Natural killer cell treated with Interleukin-12 subunit alpha and Interleukin-12 subunit beta and Interleukin-15 and Interleukin-18, amount 100 ng/mL, for 72 hours (primary cell): ENCODE measurements at regions not wholly inside any gene's neighbourhood (a gene's known extent, or its start where the extent isn't known, plus 50 kb on each side); places are given as distances from the start of the nearest gene placed in this dataset.

Source experiments
- ATAC-seq, 2 donors: fragments of 150-1000 bp; cut with Tn5 transposase in 1 of 2; sonication (Bioruptor Pico), chemical (Tn5 transposase) in 1 of 2; 2 replicates each; pipeline ENCODE4 v1.10.0; 2021
- DNase-seq: peaks from one replicate; pipeline ENCODE4 v3.0.0; 2022; ENCODE audit warnings: low spot score
- H3K27ac Mint-ChIP-seq, 2 donors: 1 replicate in 1 of 2; 2 replicates in 1 of 2; pipeline ENCODE4 v1.8.0; 2022; ENCODE audit warnings: mixed read lengths in 2 of 2, mild to moderate bottlenecking in 1 of 2, moderate library complexity in 1 of 2
- H3K27me3 Mint-ChIP-seq, 2 donors: 1 replicate in 1 of 2; 2 replicates in 1 of 2; pipeline ENCODE4 v1.8.0; 2022; ENCODE audit warnings: mixed read lengths in 2 of 2
- H3K36me3 Mint-ChIP-seq: one replicate; pipeline ENCODE4 v1.8.0; 2022; ENCODE audit warnings: mixed read lengths
- H3K4me1 Mint-ChIP-seq, 2 donors: 1 replicate in 1 of 2; 2 replicates in 1 of 2; pipeline ENCODE4 v1.8.0; 2022; ENCODE audit warnings: low read depth in 2 of 2, mixed read lengths in 2 of 2, mild to moderate bottlenecking in 1 of 2
- H3K4me3 Mint-ChIP-seq: one replicate; pipeline ENCODE4 v1.8.0; 2022; ENCODE audit warnings: mixed read lengths
- H3K9me3 Mint-ChIP-seq: 2 replicates; pipeline ENCODE4 v1.8.0; 2022; ENCODE audit warnings: mixed read lengths

- ATAC-seq: no peak
These were observed 121.5 kb upstream of the PLPP4 start for GRCh38 chr10:120335553-120335952.

DNA sequence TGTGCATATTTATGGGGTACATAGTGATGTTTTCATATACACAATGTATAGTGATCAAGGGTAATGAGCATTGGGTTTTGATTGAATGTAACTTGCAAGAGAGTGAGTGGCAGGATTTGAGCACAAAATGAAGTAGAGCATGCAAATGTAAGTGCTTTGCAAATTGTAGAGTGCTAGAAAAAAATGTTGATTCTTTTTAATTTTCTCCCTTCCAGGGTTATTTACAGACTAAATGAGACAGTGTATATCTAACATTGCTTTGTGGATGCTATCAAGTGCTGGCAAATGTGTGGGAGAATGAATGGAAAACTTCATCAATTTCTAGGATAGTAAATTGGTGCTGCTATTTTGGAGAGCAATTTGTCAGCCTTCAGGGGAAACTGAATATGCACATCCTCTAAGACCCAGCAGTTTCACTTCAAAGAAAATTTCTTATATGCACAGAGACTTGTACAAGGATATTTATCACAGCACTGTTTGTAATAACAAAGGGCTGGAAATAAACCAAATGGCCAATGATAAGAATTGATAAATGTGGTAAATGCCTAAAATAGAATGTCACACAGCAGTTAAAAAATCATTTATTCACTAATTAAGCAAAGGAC lies 120.6 kb upstream of the PLPP4 start:
- no peak overlapping the region for H3K27ac Mint-ChIP-seq
- no peaks in the 10 kb centered on the region for H3K36me3 Mint-ChIP-seq
- H3K27me3 Mint-ChIP-seq: peaks cover 18 to 22% of the 10 kb centered on the region in 2 donors
- H3K4me3 Mint-ChIP-seq: no peak overlapping the region
- no peaks in the 10 kb centered on the region for H3K4me1 Mint-ChIP-seq
- DNase-seq (no peak), ATAC-seq (no peak)
- no peaks in the 10 kb centered on the region for H3K9me3 Mint-ChIP-seq

More at GRCh38 chr10:120335553-120335952, 121.5 kb upstream of the PLPP4 start:
- Mint-ChIP-seq H3K9me3 (no peaks in the 10 kb centered on the region), H3K27ac (no peak overlapping the region), H3K27me3 (peaks cover 18 to 24% of the 10 kb centered on the region in 2 donors), H3K4me3 (no peak overlapping the region), H3K4me1 (no peaks in the 10 kb centered on the region), H3K36me3 (no peaks in the 10 kb centered on the region)
- DNase-seq: no peak

DNA sequence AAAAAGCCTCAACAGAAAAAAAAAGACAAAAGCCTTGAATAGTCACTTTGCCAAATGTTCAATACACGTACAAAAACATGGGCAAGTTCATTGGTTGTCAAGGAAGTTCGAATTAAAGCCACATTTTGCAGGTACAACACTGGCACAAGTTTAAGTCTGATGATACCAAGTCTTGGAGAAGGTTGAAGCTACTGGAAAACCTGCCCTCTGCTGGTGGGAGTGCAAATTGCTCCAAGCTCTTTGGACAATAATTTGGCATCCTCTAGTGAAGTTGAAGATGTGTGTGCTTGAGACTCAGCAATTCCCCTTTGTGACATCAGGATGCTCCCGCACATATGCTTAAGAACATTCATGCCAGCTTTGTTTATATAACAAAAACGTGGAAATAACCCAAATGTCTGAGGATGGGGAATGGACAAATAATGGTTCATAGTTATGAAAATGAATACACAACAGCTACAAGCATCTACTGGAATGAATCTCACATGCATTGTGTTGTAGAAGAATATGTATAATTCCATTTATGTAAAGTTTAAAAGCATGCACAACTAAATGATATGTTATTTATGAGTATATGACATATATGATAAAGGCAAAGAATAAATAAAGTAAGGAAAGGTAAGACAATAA lies 120.0 kb upstream of the PLPP4 start:
- no peak overlapping the region for H3K4me3 Mint-ChIP-seq
- no peak for ATAC-seq
- peaks cover 21% of the 10 kb centered on the region in 2 donors for H3K27me3 Mint-ChIP-seq
- no peaks in the 10 kb centered on the region for H3K9me3 Mint-ChIP-seq
- H3K4me1 Mint-ChIP-seq: no peaks in the 10 kb centered on the region
- DNase-seq: no peak
- H3K36me3 Mint-ChIP-seq: no peaks in the 10 kb centered on the region
- H3K27ac Mint-ChIP-seq: no peak overlapping the region

DNA sequence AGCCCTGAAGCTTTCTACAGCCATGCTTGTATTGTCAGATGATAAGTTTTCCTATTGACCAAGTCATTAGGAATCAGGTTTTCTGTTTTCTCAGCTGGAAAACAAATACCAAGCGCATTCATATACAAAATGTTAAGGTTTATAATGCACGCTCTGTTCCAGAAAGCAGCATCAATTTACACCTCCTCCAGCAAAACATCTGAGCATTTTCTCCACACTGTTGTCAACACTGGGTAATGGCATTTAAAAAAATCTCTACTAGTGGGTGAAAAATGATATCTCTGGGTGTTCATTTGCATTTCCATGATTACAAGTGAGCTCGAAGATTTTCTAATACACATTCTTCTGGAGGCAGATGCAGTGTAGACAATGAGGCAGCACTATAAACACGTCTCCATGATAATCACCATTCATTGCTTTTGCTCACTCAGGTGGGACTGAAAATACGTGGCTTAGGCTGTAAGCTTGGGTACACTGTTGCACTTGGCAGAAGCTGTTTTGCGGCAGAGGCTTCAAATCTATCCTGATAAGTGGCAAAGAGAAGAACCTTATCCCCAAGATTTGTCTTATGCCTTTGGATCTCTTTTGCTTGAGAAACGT lies 114.8 kb upstream of the PLPP4 start:
- Mint-ChIP-seq H3K27me3 (peaks cover 20 to 44% of the 10 kb centered on the region in 2 donors), H3K9me3 (no peaks in the 10 kb centered on the region), H3K27ac (no peak overlapping the region), H3K4me3 (no peak overlapping the region), H3K4me1 (no peaks in the 10 kb centered on the region), H3K36me3 (no peaks in the 10 kb centered on the region)
- ATAC-seq (no peak), DNase-seq (no peak)

- no peak for ATAC-seq
- Mint-ChIP-seq H3K27me3 (peaks cover 17 to 42% of the 10 kb centered on the region in 2 donors), H3K4me3 (no peak overlapping the region), H3K36me3 (no peaks in the 10 kb centered on the region), H3K27ac (no peak overlapping the region), H3K4me1 (no peaks in the 10 kb centered on the region), H3K9me3 (no peaks in the 10 kb centered on the region)
- no peak for DNase-seq
These were observed 111.8 kb upstream of the PLPP4 start for GRCh38 chr10:120345186-120345585.

DNA sequence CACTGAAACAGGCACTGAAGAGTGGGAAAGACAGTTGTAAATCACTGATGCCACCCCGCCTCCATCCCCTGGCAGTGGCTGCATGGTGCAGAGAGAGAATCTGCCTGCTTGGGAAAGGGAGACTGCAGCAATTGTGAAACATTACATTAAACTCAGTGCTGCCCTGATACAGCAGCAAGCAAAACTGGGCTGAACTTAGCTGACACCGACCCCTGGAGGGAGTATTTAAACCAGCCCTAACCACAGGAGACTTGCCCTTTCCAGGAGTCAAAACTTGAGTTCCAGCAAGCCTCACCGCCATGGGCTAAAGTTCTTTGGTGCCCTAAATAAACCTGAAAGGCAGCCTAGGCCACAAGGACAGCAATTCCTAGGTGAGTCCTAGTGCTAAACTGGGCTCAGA lies 109.4 kb upstream of the PLPP4 start:
- Mint-ChIP-seq H3K9me3 (peaks cover under 1% of the 10 kb centered on the region), H3K36me3 (no peaks in the 10 kb centered on the region), H3K4me1 (no peaks in the 10 kb centered on the region), H3K27me3 (peaks cover 14 to 29% of the 10 kb centered on the region in 2 donors), H3K4me3 (no peak overlapping the region), H3K27ac (no peak overlapping the region)
- DNase-seq (no peak), ATAC-seq (no peak)

DNA sequence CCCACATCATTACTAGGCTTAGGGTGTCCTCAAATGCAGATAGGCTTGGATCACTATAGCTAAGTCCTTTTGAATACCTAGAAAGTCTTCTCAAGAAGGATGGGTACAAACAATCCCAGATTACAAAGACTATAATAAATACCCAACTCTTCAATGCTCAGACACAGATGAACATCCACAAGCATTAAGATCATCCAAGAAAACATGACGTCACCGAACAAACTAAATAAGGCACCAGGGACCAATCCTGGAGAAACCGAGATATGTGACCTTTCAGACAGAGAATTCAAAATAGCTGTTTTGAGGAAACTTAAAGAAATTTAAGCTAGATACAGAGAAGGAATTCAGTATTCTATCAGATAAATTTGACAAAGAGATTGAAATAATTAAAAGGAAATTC lies 108.0 kb upstream of the PLPP4 start:
- peaks cover 5% of the 10 kb centered on the region for H3K9me3 Mint-ChIP-seq
- no peaks in the 10 kb centered on the region for H3K4me1 Mint-ChIP-seq
- DNase-seq: no peak
- H3K27ac Mint-ChIP-seq: no peak overlapping the region
- ATAC-seq: no peak
- H3K27me3 Mint-ChIP-seq: peaks cover 10 to 21% of the 10 kb centered on the region in 2 donors
- H3K4me3 Mint-ChIP-seq: no peak overlapping the region
- no peaks in the 10 kb centered on the region for H3K36me3 Mint-ChIP-seq

DNA sequence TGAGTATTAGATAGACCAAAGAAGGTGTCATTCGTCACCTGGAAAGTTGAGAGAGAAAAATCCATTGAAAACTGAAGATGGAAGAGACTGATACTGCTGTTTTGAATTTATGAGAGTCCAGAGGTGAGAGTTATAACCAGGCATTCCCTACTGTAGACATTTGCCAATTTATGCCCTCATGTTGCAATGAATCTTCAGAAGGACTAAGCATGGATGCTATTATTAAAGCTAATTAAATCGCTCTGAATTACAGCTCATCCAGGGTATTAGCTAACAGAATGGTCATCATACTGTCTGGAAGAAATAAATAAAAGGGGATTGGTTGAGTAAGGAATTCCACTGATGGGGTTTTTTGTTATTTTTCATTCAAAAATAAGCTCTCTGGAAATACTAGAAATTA lies 101.6 kb upstream of the PLPP4 start:
- Mint-ChIP-seq H3K9me3 (peaks cover 5% of the 10 kb centered on the region), H3K4me1 (no peaks in the 10 kb centered on the region), H3K4me3 (no peak overlapping the region), H3K36me3 (no peaks in the 10 kb centered on the region), H3K27me3 (peaks cover 0 to 3% of the 10 kb centered on the region in 2 donors), H3K27ac (no peak overlapping the region)
- ATAC-seq (no peak), DNase-seq (no peak)

- H3K27ac Mint-ChIP-seq: no peak overlapping the region
- no peaks in the 10 kb centered on the region for H3K9me3 Mint-ChIP-seq
- H3K27me3 Mint-ChIP-seq: peaks cover 6 to 18% of the 10 kb centered on the region in 2 donors
- H3K4me1 Mint-ChIP-seq: no peaks in the 10 kb centered on the region
- no peaks in the 10 kb centered on the region for H3K36me3 Mint-ChIP-seq
- DNase-seq: no peak
- no peak overlapping the region for H3K4me3 Mint-ChIP-seq
- no peak for ATAC-seq
These were observed 96.5 kb upstream of the PLPP4 start for GRCh38 chr10:120360571-120360970.

- DNase-seq (no peak), ATAC-seq (no peak)
- Mint-ChIP-seq H3K4me1 (no peaks in the 10 kb centered on the region), H3K27me3 (peaks cover 9 to 16% of the 10 kb centered on the region in 2 donors), H3K36me3 (no peaks in the 10 kb centered on the region), H3K4me3 (no peak overlapping the region), H3K27ac (no peak overlapping the region), H3K9me3 (no peaks in the 10 kb centered on the region)
These were observed 91.2 kb upstream of the PLPP4 start for GRCh38 chr10:120365872-120366271.

DNA sequence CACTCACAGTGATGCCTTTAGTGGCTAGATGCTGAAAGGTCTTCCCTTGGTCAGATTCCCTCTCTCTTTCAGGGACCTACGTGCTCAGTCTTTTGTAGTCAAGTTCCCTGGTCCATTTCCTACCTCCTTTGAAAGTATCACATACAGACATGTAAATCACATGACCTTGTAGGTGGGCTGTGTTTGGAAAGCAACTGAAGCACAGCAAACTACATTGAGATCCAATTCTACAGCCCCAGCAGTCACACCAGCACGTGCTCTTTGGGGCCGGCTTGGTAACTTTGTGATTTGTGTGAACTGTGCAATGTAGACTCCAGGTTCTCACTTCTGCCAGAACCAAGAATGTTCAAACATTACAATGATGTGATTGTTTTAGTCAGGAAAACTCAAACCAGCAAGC lies 89.7 kb upstream of the PLPP4 start:
- H3K9me3 Mint-ChIP-seq: no peaks in the 10 kb centered on the region
- H3K4me3 Mint-ChIP-seq: no peak overlapping the region
- no peak overlapping the region for H3K27ac Mint-ChIP-seq
- DNase-seq (no peak), ATAC-seq (no peak)
- no peaks in the 10 kb centered on the region for H3K4me1 Mint-ChIP-seq
- no peaks in the 10 kb centered on the region for H3K36me3 Mint-ChIP-seq
- H3K27me3 Mint-ChIP-seq: peaks cover 10 to 11% of the 10 kb centered on the region in 2 donors

- DNase-seq: no peak
- peaks cover 3 to 15% of the 10 kb centered on the region in 2 donors for H3K27me3 Mint-ChIP-seq
- no peak for ATAC-seq
- no peaks in the 10 kb centered on the region for H3K4me1 Mint-ChIP-seq
- no peak overlapping the region for H3K27ac Mint-ChIP-seq
- H3K36me3 Mint-ChIP-seq: no peaks in the 10 kb centered on the region
- H3K9me3 Mint-ChIP-seq: no peaks in the 10 kb centered on the region
- H3K4me3 Mint-ChIP-seq: no peak overlapping the region
These were observed 88.7 kb upstream of the PLPP4 start for GRCh38 chr10:120368338-120368737.

DNA sequence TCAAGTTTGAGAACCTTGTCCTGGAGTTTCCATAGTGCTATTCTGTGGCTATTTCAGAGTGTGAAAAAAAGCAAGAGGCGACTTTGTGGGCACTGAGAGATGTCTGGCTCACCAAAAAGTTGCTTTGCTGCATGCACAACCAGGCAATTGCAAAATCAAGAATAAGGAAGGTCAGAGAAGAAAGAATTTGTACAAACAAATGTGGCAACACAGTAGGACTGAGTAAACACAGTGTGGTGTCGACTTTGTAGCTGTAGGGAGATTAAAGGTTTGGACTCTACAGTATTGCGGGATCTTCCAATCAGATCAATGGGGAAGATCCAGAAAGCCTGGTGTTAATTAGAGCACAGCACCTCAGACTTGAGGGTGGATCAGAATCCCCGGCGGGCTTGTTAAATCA lies 88.1 kb upstream of the PLPP4 start:
- Mint-ChIP-seq H3K27me3 (peaks cover 0 to 15% of the 10 kb centered on the region in 2 donors), H3K4me3 (no peak overlapping the region), H3K9me3 (no peaks in the 10 kb centered on the region), H3K36me3 (no peaks in the 10 kb centered on the region), H3K27ac (no peak overlapping the region), H3K4me1 (no peaks in the 10 kb centered on the region)
- no peak for ATAC-seq
- DNase-seq: no peak

DNA sequence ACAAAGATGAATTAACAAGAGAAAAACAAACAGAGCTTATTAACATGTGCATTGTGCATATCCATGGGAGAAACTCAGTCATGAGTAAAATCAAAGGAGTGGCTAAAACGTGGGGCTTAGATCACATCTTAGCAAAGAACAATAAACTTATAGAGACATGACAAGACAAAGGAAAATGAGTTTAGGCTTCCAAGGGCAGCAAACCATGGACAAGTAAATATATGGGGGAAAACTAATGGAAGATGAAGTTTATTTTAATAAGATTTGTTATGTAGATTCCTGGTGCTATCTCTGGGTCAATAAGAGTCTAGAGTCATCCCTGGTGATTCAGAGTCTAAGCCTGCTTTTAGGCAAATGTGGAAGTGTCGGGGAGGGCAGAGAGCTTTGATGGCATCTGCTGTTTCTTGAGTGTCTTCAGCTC lies 87.2 kb upstream of the PLPP4 start:
- Mint-ChIP-seq H3K9me3 (no peaks in the 10 kb centered on the region), H3K27ac (no peak overlapping the region), H3K36me3 (no peaks in the 10 kb centered on the region), H3K4me1 (no peaks in the 10 kb centered on the region), H3K27me3 (peaks cover 0 to 19% of the 10 kb centered on the region in 2 donors), H3K4me3 (no peak overlapping the region)
- ATAC-seq: no peak
- DNase-seq: no peak
